Stimulated activated CD4-positive, alpha-beta T cell treated with anti-CD3 and anti-CD28 coated beads, Interleukin-4, amount 100 ng/mL, for 24 hours (primary cell): ENCODE measurements at regions not wholly inside any gene's neighbourhood (a gene's known extent, or its start where the extent isn't known, plus 50 kb on each side); places are given as distances from the start of the nearest gene placed in this dataset.
"Not testable (repeated sequence)": the region's sequence is repeated elsewhere in the genome, so short reads cannot be mapped to it uniquely, and the experiment has no call there.

Experiments used
- DNase-seq: peaks from one replicate; pipeline ENCODE4 v3.0.0-alpha.2; 2020

DNA sequence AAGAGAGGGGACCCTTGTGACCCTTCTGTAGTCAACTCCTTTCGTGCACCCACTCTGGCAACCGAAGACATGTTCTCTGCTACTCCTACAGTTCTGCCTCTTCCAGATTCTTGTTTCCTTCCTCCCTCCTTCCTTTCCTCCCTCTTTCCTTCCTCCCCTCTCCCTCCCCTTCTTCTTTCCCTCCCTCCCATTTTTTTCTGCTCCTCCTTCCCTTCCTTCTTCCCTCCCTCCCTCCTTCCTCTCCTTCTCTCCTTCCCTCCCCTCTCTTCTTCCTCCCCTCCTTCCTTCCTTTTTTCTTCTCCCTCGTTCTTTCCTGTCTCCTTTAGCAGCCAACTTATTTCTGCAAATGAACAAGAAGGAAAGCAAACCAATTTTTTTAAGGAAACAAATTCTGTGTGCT, 111.5 kb downstream of the NPTX2 start:
- no peak for DNase-seq

DNA sequence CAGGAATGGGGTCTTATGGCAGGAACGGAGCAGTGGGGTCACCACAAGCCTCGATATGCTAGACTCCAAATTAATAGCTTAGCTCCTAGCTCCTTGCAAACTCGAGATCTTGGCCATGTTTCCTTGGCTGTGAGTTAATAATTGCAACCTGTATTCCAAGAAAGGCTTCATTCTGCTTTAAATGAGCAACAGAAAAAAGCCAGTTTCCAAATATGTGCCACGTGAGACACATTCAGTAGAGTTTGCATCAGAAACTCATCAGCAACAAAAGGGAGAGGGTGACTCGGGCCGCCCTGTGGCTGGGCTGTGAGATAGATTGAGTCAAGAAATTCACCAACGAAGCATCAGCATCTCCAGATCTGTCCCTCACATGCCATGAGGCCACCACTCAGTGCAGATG, 112.0 kb downstream of the NPTX2 start:
- no peak for DNase-seq

DNA sequence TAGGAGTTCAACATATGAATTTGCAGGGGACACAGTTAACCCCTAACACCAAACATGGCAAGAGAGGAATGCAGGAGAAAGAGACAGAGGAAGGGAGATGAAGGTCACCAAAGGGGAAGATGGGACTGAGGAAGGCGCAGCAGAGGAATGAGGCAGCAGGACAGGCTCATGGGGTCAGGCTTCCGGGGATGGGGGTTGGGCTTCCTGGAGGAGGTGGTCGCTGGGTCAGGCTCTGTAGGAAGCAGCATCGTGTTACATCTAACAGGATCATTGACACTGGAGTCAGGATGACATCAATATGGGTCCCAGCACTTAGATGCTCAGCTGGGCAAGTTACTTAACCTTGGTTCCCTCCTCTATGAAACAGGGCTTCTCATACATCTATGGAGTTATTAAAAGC, 113.2 kb downstream of the NPTX2 start:
- no peak for DNase-seq

DNA sequence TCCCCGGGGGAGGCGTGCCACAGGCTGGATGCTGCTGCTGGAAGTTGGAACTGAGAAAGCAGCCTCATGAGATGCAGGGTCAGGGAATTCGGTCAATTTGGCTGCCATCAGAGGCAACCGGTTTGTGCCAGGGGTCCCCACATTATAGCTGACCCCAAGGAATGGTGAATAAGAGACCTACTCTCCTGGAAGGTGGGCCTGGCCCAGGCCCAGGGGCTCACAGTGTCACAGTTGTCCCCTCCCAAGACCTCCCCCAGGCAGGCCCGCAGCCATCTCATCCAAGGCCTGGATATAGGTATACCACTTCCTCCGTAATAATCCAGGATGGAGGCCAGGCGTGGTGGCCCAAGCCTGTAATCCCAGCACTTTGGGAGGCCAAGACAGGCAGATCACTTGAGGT, 114.6 kb downstream of the NPTX2 start:
- DNase-seq = no peak

DNA sequence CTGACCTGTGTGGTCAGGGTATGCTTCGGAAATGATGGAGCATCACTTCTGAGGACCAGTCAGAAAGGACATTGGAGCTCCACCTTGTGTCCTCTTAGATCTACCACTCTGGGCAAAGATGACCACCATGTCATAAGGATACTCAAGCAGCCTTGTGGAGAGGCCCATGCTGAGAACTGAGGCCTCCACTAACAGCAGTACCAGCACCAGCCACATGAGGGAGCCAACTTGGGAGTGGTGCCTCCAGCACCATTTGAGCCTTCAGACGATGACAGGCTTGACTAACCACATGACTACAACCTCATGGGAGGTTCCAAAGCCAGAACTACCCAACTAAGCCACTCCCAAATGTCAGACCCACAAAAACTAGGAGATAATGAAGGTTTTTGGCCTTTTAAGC, 116.0 kb downstream of the NPTX2 start:
- DNase-seq = peak; percentile 37

DNA sequence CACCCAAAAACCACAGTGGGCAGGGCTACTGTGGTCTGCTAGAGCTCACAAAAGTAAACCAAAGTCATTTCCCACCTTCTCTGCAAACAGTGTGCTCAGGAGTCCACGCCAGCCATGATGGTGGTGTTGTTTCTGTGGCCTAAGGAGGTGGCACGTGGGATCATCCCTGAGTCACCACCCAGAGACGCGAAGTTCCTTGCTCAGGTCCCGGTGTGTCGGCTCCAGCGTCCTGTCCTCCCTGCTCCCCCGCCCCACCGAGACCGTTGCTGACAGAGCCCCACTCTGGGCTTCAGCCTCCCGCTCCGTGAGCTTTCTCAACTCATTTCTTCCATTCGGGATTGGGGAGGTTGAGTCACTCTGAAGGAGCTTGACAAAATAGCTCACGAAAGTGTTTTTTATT, 118.7 kb downstream of the NPTX2 start:
- DNase-seq = no peak

DNA sequence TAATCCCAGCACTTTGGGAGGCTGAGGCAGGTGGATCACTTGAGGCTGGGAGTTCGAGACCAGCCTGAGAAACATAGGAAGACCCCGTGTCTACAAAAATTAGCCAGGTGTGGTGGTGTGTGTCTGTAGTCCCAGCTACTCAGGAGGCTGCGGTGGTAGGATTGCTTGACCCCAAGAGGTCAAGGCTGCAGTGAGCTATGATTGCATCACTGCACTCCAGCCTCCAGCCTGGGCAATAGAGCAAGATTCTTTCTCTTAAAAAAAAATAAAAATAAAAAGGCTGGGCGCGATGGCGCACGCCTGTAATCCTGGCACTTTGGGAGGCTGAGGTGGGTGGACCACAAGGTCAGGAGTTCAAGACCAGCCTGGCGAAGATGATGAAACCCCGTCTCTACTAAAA, 119.4 kb downstream of the NPTX2 start:
- DNase-seq = not testable (repeated sequence)

DNA sequence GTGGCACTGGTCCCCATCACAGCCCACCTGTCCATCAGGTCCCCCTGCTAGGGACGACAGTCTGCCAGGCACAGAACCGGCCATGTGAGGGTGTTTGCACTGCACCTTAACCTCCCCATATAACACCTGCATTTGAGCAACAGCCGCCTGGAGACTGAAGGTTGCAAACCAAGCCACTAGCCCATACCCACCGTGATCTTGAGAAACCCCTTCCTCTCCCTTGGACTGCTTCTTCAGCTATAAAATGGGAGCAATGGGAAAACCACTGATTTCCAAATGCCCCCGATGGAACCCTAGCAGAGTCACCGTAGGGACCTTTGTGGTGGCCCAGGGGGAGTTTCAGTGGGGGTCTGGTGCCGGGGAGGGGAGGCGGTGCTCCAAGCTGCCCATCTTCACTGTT, 120.1 kb downstream of the NPTX2 start:
- DNase-seq = no peak

DNA sequence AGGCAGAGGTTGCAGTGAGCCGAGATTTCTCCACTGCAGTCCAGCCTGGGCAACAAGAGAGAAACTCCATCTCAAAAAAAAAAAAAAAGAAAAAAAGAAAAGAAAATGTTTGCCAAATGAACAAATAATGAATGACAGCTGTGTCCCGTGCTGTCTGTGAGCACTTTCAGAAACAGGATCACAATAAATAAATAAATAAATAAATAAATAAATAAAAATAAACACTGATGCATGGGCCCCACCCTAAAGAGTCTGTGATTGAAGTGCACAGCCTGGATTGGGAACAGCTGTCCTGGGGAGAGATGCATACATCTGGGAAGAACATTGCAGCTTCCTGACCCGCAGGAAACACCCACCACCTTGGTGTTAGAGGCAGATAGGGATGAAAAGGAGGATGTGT, 123.6 kb downstream of the NPTX2 start:
- DNase-seq = no peak

DNA sequence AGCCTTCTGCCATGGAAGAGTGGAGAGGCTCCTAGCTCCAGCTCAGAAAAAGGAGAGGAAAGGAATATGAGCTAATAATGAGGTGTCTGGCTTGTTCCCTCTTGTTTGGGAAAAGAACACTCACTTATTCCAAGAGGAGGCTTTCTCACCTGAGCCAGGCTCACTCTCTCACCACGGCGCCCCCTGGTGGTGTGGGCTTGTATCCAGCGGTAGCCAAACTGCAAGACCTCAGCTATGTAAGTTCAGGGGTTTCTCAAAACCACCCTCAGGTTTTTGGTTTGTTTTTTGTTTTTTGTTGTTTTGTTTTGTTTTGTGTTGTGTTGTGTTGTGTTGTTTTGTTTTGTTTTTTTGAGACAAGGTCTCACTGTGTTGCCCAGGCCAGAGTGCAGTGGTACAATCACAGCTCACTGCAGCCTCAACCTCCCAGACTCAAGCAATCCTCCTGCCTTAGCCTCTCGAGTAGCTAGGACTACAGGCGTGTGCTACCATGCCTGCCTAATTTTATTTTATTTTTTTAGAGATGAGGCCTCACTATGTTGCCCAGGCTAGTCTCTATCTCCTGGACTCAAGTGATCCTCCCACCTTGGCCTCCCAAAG, 124.0 kb downstream of the TMEM130 start:
- DNase-seq = peak; percentile 72

DNA sequence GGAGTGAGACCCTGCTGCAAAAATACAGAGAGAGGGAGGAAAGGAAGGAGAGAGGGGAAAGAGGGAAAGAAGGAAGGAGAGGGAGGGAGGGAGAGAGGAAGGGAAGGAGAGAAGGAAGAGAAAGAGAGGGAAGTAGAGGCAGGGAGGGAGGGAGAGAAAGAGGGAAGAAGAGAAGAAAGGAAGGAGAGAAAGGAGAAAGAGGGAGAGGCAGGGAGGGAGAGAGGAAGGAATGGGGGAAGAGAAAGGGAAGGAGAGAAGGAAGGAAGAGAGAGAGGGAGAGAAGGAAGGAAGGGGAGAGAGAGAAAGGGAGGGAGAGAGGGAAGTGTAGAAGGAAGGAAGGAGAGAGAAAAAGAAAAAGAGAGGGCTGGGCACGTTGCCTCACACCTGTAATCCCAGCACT, 121.7 kb downstream of the TMEM130 start:
- no peak for DNase-seq

DNA sequence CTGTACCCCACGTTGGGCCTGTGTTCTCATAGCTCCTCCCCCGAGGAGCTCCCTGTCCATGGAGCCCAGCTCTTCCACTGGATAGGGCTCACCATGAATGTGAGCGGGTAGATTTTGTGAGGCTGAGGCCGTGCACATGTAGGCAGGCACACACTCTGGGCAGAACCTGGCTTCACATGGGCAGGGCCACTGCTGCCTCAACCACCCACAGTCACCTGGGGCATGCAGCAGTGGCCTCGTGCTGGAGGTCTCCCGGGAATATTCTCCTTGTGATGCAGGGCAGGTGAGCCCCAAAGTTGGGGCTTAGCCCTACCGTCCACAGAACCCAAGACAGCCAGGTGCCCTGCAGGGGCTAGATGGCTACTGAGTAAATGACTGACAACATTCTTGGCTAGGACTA, 116.6 kb downstream of the TMEM130 start:
- no peak for DNase-seq

DNA sequence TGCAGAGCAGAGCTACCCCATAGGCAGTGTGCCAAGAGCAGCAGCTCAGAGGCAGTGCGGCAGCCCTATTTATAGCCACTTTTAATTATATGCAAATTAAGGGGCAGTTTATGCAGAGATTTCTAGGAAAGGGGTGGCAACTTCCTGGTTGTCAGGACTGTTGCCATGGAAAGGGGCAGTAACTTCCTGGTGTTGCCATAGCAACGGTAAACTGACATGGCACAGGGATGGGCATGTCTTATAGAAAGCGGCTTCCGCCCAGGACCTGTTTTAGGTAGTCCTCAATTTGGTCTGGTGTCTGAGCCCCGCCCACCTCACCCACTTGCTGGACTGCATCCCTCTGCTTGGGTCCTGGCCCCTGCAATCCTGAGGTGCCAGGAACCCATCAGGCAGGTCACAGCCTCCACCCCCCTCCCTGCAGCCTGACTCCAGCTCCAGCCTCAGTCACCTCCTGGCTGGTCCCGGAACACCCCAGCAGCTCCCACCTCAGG, 115.8 kb downstream of the TMEM130 start:
- no peak for DNase-seq

DNA sequence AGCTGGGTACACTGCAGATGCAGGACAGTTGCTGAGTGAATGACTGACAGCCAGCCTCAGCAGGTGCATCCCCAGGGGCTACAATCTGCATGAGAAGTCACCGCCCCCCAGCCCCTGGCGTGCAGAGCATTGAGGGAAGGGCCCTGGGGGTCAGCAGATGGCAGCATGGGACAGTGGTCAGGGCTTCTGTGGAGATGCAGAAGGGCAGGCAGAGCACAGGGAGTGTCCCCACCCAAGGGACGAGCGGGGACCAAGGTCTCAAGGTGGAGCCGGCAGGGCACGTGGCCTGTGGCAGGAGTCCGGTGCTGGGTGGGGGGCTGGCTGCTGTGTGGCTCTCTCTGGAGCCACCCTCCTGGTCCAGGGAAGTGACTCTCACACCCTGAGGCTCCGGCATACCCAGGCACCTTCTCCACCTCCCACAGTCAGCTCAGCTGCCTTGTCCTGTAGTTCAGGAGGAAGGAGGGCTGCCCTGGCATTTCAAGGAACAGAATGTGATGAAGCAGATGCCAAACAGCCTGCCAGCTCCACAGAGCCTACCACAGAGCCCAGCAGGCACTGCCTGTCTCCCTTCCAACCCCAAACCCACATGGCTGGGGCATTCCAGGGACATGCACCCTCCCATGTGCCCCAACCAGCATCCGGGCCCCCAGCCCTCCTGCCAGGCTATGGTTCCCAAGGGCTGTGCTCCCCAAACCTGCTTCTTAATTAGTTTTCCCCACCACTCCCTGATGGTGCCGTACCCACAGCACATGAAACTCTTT, 114.5 kb downstream of the TMEM130 start:
- DNase-seq = no peak

DNA sequence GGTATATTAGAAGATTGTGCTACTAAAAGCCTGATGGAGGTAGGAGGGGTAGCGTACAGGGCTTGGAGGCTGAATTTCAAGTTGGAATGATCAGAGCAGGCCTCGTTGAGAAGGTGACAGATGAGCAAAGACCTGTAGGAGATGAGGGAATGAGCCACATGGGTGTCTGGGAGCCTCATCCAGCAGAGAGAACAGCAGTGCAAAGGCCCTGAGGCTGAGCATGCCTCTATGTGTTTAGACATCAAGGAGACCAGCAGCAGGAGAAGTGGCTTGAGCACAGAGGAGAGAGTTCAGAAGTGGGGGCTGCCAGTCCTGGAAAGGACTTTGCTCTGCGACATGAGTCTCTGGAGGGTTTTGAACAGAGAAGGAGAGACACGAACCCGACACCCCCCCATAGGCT, 111.7 kb downstream of the TMEM130 start:
- no peak for DNase-seq

DNA sequence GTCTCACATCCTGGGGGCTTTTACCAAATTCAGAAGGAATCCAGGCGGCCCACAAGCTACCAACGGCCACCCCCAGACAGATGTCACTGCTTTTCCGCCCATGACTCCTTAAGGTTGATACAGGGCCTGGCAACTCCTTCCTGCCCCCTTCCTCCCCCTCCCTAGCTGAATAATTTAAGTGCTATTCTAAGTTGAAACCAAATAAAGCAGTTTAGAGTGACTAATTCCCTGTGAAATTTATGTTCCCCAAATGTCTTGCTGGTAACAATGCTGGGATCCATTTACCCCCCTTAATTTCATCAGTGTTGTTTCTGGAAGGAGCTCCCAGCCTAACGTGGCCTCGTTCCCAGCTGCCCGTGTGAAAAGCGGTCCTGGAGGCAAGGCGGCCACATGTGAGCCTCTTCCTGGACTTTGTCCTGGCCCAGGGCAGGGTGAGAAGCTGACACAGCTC, 109.6 kb downstream of the TMEM130 start:
- DNase-seq = no peak

DNA sequence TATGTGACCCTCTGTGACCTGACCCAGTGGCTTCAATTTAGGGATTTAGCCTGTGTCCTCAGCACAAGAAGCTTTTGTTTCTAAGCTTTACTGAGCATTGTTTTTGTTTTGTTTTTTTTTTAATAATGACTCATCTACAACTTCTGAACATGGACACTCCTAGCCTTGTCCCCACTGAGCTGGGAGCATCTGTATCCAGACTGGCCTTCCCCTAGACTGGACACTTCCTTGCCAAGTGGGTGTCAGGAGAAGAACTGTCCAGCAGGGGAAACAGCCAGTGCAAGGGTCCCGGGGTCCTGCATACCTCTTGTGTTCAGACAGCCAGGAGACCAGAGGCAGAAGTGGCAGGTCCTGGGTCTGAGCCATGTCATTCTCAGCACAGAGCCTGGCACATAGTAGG, 108.6 kb downstream of the TMEM130 start:
- no peak for DNase-seq

DNA sequence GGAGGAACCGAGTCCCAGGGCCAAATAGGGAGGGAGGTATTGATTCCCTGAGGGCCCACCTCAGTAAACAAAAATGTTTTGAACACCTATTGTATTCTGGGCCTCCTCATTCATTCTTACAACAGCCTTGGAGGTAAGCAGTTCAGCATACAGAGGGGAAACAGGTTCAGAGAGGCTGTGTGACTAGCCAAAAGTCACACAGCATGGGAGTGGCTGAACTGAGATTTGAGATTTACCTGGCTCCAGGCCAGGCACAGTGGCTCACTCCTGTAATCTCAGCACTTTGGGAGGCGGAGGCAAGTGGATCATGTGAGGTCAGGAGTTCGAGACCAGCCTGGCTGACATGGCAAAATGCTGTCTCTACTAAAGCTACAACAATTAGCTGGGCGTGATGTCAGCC, 107.2 kb downstream of the TMEM130 start:
- DNase-seq = no peak

DNA sequence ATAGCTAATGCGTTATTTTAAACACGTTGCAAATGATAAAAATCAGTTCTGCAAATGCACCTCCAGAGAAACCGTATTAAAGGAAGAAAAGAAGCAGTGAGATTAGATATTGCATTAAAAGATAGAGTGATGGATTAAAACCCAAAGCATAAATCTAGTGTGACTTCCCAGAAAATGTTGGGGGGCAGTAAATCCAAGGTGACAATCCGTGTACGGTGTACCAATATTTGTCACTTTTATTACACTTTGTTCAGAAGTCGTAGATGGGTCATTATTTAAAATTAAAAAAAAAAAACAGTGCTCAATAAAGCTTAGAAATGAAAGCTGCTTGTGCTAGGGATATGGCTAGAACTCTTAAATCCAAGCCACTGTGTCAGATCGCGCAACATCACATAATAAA, 106.4 kb downstream of the TMEM130 start:
- DNase-seq = no peak

DNA sequence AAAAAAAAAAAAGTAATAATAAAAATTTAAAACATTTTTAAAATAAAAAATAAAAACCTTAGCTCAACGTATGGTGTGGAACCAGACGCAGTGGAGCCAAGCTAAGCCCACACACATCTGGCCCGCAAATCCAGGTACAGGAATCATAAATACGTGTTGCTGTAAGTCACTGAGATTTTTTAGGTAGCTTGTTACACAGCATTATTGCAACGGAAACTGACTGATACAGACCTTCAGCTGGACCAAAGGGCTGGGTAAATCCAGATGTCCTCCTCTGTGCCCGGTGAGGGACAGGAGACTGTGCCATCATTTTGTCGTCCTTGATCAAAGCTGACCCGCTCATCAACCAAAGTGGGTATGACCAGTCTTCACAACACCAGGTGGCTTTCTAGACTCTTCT, 104.9 kb downstream of the TMEM130 start:
- DNase-seq = no peak

DNA sequence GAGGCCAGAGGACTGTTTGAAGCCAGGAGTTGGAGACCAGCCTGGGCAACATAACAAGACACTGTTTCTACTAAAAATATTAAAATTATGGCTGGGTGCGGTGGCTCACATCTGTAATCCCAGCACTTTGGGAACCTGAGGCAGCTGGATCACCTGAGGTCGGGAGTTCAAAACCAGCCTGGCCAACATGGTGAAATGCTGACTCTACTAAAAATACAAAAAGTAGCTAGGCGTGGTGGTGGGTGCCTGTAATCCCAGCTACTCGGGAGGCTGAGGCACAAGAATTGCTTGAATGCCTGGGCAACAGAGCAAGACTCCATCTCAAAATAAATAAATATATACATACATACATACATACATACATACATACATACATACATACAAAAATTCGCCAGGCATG, 99.7 kb downstream of the TMEM130 start:
- not testable (repeated sequence) for DNase-seq

DNA sequence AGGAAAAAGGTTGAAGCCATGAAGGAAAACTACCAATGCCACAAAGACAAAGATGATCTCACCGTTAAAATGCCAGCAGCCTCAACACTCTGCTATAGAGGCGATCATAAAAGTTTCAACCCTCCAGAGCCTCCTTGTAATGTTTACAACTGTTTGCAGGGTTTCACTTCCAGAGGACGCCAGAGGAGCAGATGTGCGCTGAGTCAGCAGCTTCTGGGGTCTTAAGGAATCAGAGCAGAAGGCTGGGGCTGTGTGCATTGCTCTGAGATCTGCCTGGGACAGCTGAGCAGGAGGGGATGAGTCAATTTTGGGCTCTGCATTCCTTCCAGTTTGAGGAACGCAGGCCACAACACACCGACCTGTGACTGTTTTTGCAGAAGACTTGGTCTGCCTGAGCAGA, 98.3 kb downstream of the TMEM130 start:
- DNase-seq = no peak

DNA sequence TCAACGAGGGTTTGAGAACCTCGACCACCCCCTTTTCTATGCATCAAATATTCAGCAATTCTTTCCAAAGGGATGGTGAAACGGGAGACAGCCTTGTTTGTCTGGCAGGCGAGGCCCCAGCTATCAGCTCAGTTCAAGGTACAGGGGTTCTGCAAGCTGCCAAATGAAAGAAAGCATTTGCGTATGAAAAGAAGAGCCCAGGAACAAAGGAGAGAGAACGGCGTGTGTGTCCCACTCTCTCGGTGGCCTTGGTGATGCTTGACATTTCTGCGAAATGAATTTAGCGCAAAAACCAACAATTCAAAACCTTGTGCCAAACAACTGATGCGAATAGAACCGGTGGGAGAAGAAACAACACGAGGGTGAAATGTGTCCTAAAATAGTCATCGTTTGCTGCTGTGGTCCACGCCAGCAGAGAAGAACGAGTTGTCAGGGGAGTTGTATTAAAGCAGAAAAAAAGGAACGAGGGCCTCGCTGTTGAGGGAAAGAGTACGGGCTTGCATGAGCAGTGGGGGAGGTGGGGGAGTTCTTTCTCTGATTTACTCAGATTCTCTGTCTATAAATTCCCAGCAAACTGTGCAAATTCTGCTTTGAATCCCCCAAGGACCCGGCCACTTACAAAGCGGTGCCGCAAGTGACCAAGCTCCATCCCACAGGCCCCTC, 97.7 kb downstream of the TMEM130 start:
- DNase-seq = no peak

DNA sequence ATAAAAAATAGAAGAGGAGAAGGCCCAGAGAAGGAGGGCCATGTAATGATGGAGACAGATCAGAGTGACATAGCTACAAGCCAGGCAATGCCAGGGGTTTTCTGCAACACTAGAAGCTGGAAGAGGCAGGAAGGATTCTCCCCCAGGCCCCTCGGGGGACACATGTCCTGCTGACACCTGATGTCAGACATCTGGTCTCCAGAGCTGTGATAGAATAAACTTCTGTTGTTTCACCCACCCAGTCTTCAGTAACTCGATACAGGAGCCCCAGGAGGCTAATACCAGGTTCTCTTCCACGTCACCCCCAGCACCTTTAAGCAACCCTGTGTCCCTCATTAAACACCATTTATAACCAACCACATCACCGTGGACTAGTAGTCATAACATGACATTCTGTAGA, 94.9 kb downstream of the TMEM130 start:
- DNase-seq = no peak
